HepG2 (cell line): ENCODE measurements at regions not wholly inside any gene's neighbourhood (a gene's known extent, or its start where the extent isn't known, plus 50 kb on each side); places are given as distances from the start of the nearest gene placed in this dataset.

ENCODE experiments used
- ATAC-seq: fragments of 200-7000 bp; cut with Tn5 transposase; 3 replicates; pipeline ENCODE4 v1.9.1; 2020; ENCODE audit warnings: mild to moderate bottlenecking, moderate library complexity
- BruUV-seq: library from RNA; stranded (reverse); fragments of 400-500 nt; replicated peaks from 2 replicates; lab custom pipeline; 2021; lab: Mats Ljungman, UMichigan
- CTCF ChIA-PET: fragments of 300-600 bp; formaldehyde crosslinking; extraction: SDS; loops from one replicate; lab custom pipeline; 2021; ENCODE audit warnings: low total read pairs, inconsistent platforms, low intra/inter-chr PET ratio; lab: Yijun Ruan, JAX
- POLR2A ChIA-PET: fragments of 350-600 bp; sonication (Branson Sonifier 250); formaldehyde crosslinking; loops from one replicate; lab custom pipeline; 2020; ENCODE audit warnings: antibody characterized with exemption, inconsistent platforms; lab: Yijun Ruan, JAX
- DNase-seq: peaks from one replicate; pipeline ENCODE4 v3.0.0-alpha.2; 2015; ENCODE audit warnings: low spot score
- FAIRE-seq: peaks from 3 replicates; lab custom pipeline; 2011; peaks lifted over from hg19 to GRCh38; lab: Jason Lieb, UNC
- H2AFZ ChIP-seq: one replicate; pipeline ENCODE4 v1.6.1; 2011; ENCODE audit warnings: low read length, inconsistent platforms
- H3K27ac ChIP-seq: fragments of 300-600 bp; 3 replicates; pipeline ENCODE4 v1.8.0; 2011; ENCODE audit warnings: mixed run types, mild to moderate bottlenecking, mixed read lengths, low read length, inconsistent platforms; ENCODE audit not compliant: insufficient read depth; ENCODE audit errors: extremely low read length
- H3K27me3 ChIP-seq, 2 experiments: fragments of 200-600 bp in 1 of 2; 2 replicates in 1 of 2; 3 replicates in 1 of 2; pipeline versions ENCODE4 v1.6.0 to v1.8.0; 2011; ENCODE audit warnings: low read length in 2 of 2, mild to moderate bottlenecking in 2 of 2, moderate library complexity in 2 of 2, inconsistent platforms in 1 of 2; ENCODE audit not compliant: insufficient read depth in 2 of 2, control insufficient read depth in 1 of 2
- H3K36me3 ChIP-seq, 2 experiments: fragments of 200-600 bp in 1 of 2; replicated peaks in 1 of 2; 2 replicates in 1 of 2; 3 replicates in 1 of 2; pipeline versions ENCODE4 v1.5.1 to v1.8.0; 2011; ENCODE audit warnings: low read length in 2 of 2, inconsistent platforms in 1 of 2; ENCODE audit not compliant: insufficient read depth in 2 of 2, control insufficient read depth in 1 of 2
- H3K4me1 ChIP-seq: 2 replicates; pipeline ENCODE4 v1.5.1; 2012; ENCODE audit warnings: low read length, inconsistent platforms; ENCODE audit not compliant: insufficient read depth
- H3K4me2 ChIP-seq: 2 replicates; pipeline ENCODE4 v1.6.0; 2011; ENCODE audit warnings: low read depth, low read length, inconsistent platforms
- H3K4me3 ChIP-seq, 3 experiments: fragments of 200-600 bp in 1 of 3; sonication (generic), shearing (Covaris generic) in 1 of 3; replicated peaks in 1 of 3; 2 replicates each; pipeline ENCODE4 v1.5.1; 2011 to 2016; ENCODE audit warnings: low read length in 3 of 3, inconsistent platforms in 2 of 3, low read depth in 2 of 3, mild to moderate bottlenecking in 2 of 3, control low read depth in 1 of 3, mixed read lengths in 1 of 3; ENCODE audit not compliant: insufficient read depth in 1 of 3
- H3K79me2 ChIP-seq: one replicate; pipeline ENCODE4 v1.6.1; 2011; ENCODE audit warnings: low read length, inconsistent platforms; ENCODE audit not compliant: insufficient read depth
- H3K9ac ChIP-seq: 2 replicates; pipeline ENCODE4 v1.6.0; 2011; ENCODE audit warnings: mild to moderate bottlenecking, low read depth, low read length, inconsistent platforms; ENCODE audit not compliant: insufficient read depth
- H3K9me3 ChIP-seq: 2 replicates; pipeline ENCODE4 v1.5.1; 2012; ENCODE audit warnings: mild to moderate bottlenecking, low read length
- H4K20me1 ChIP-seq: 2 replicates; pipeline ENCODE4 v1.6.0; 2011; ENCODE audit warnings: inconsistent platforms, mild to moderate bottlenecking, low read length, moderate library complexity; ENCODE audit not compliant: insufficient read depth
- FOSL2 ChIP-seq: sonication (generic); formaldehyde crosslinking; IDR thresholded peaks from 2 replicates; pipeline ENCODE4 v1.4.0; 2020; ENCODE audit warnings: missing genetic modification reagents
- NCOA2 ChIP-seq: sonication (generic); formaldehyde crosslinking; IDR thresholded peaks from 2 replicates; pipeline ENCODE4 v1.8.0; 2022; ENCODE audit warnings: inconsistent platforms
- ZNF687 ChIP-seq: sonication (generic); formaldehyde crosslinking; IDR thresholded peaks from 2 replicates; pipeline ENCODE4 v1.5.1; 2020; ENCODE audit warnings: mild to moderate bottlenecking, missing genetic modification reagents, moderate library complexity
- WGBS: methylation state at CpG from one replicate; pipeline ENCODE4 v1.1.6; 2017; ENCODE audit warnings: low lambda C conversion rate; 5-methylcytosine and 5-hydroxymethylcytosine counted together
- in situ Hi-C: cut with HindIII; loops from 2 replicates; pipeline ENCODE4 v1.10.0; 2017; ENCODE audit warnings: low pct_unique_long_range_greater_than_20kb; ENCODE audit not compliant: extremely low pct_ligation_motif_present
- intact Hi-C: fragments of 100-400 bp; cut with micrococcal nuclease; formaldehyde crosslinking; loops from one replicate; pipeline ENCODE4 v1.10.0; 2022; ENCODE audit not compliant: unreplicated experiment

GRCh38 chr10:44258019-44258418 lies 126.9 kb downstream of the CXCL12 start:
- H3K27me3 ChIP-seq = no peaks in the 10 kb centered on the region
- intact Hi-C loops = loop anchor here (5.0 to 10.0 kb wide), 2 partner anchors 393 to 694 kb away; no protein-coding TSS in a partner anchor
- POLR2A ChIA-PET = interaction anchor here (1.1 to 1.9 kb wide), 4 partner anchors 9 to 22 kb away, joined by 3 to 6 read pairs (median 4); no protein-coding TSS in a partner anchor
- no peaks in the 10 kb centered on the region for H4K20me1 ChIP-seq
- no peak for FAIRE-seq
- CTCF ChIA-PET = no interaction called here
- peak overlapping the region; percentile 98 for H3K27ac ChIP-seq
- BruUV-seq = no TSS peak
- H3K9me3 ChIP-seq = no peaks in the 10 kb centered on the region
- H3K36me3 ChIP-seq = no peaks in the 10 kb centered on the region
- no peak overlapping the region for H3K4me2 ChIP-seq
- no peaks in the 10 kb centered on the region for H3K79me2 ChIP-seq
- 87% methylated on average over 3 of the region's 3 CpGs for WGBS
- peaks cover 87% of the 10 kb centered on the region for H3K4me1 ChIP-seq
- ATAC-seq = no peak
- TF ChIP-seq FOSL2 (CRISPR knock-in tag) = 0 out of 2 replicates have a peak, but pooled peaks have one; percentile 17
- TF ChIP-seq ZNF687 = peak; percentile 52
- no peak for TF ChIP-seq NCOA2 (CRISPR knock-in tag)
- TF ChIP-seq, all 625 proteins: peak for 2
- H3K9ac ChIP-seq = peak overlapping the region; percentile 67
- no peak overlapping the region for H2AFZ ChIP-seq
- no peak overlapping the region for H3K4me3 ChIP-seq
- in situ Hi-C loops = no loop called here
- DNase-seq = no peak
